Sigmoid colon (tissue), 6 donors: ENCODE measurements at regions not wholly inside any gene's neighbourhood (a gene's known extent, or its start where the extent isn't known, plus 50 kb on each side); places are given as distances from the start of the nearest gene placed in this dataset.
"Not testable (repeated sequence)": the region's sequence is repeated elsewhere in the genome, so short reads cannot be mapped to it uniquely, and the experiment has no call there.

Experiments
- DNase-seq: peaks from one replicate; pipeline ENCODE4 v3.0.0-alpha.2; 2019
- H3K27ac ChIP-seq, 4 donors: fragments of 200-600 bp; sonication (generic); one replicate each; pipeline ENCODE4 v1.5.1; 2016 to 2019; ENCODE audit warnings: mild to moderate bottlenecking in 1 of 4
- H3K27me3 ChIP-seq, 3 donors: fragments of 200-600 bp; sonication (generic); one replicate each; pipeline ENCODE4 v1.5.1; 2019; ENCODE audit warnings: mild to moderate bottlenecking in 1 of 3
- H3K36me3 ChIP-seq, 4 donors: fragments of 200-600 bp; sonication (generic); one replicate each; pipeline ENCODE4 v1.5.1; 2016 to 2019
- H3K4me1 ChIP-seq, 4 donors: fragments of 200-600 bp; sonication (generic); one replicate each; pipeline ENCODE4 v1.5.1; 2017 to 2019
- H3K4me3 ChIP-seq, 4 donors: fragments of 200-600 bp; sonication (generic); one replicate each; pipeline ENCODE4 v1.5.1; 2017 to 2019; ENCODE audit warnings: mild to moderate bottlenecking in 2 of 4, moderate library complexity in 1 of 4
- H3K9me3 ChIP-seq, 4 donors: fragments of 200-600 bp in 3 of 4; sonication (generic) in 3 of 4; one replicate each; pipeline versions ENCODE4 v1.5.1 to v1.6.1; 2013 to 2019
- CTCF ChIP-seq, 4 experiments: fragments of 450-650 bp in 3 of 4; fragments of 200-600 bp in 1 of 4; IDR thresholded peaks; one replicate each; pipeline ENCODE4 v1.5.1; 2016 to 2019; ENCODE audit warnings: antibody characterized with exemption in 4 of 4, mild to moderate bottlenecking in 3 of 4, moderate library complexity in 2 of 4
- EP300 ChIP-seq, 4 donors: sonication (generic); formaldehyde crosslinking; IDR thresholded peaks; one replicate each; pipeline ENCODE4 v1.6.1; 2017; ENCODE audit warnings: antibody characterized with exemption in 4 of 4
- POLR2A ChIP-seq, 2 donors: fragments of 450-650 bp; IDR thresholded peaks; one replicate each; pipeline ENCODE4 v1.6.1; 2016; ENCODE audit warnings: antibody characterized with exemption in 2 of 2, mild to moderate bottlenecking in 2 of 2, moderate library complexity in 2 of 2
- POLR2AphosphoS5 ChIP-seq, 4 donors: sonication (generic); formaldehyde crosslinking; IDR thresholded peaks; one replicate each; pipeline ENCODE4 v1.6.1; 2017; ENCODE audit warnings: antibody characterized with exemption in 4 of 4
- WGBS, 2 donors: extraction: QIAGEN DNeasy Blood & Tissue Kit; methylation state at CpG; one replicate each; pipeline ENCODE4 v1.1.7; 2013; 5-methylcytosine and 5-hydroxymethylcytosine counted together
- intact Hi-C: fragments of 100-400 bp; cut with DNase I; formaldehyde crosslinking; loops from one replicate; pipeline ENCODE4 v1.15.1; 2023
- donor health status: healthy with polysubstance abuse.
- donor health status: healthy.

- Histone ChIP-seq H3K4me1 (no peaks in the 10 kb centered on the region), H3K36me3 (no peaks in the 10 kb centered on the region), H3K4me3 (no peak overlapping the region), H3K27ac (no peak overlapping the region), H3K27me3 (no peaks in the 10 kb centered on the region), H3K9me3 (no peaks in the 10 kb centered on the region)
- TF ChIP-seq EP300 (IDR thresholded peaks at IDR 0.05) = no peak
- no peak for TF ChIP-seq CTCF (IDR thresholded peaks at IDR 0.05)
- no peak for TF ChIP-seq POLR2AphosphoS5 (IDR thresholded peaks at IDR 0.05)
- DNase-seq = no peak
- intact Hi-C loops = no loop called here
- 39 to 69% methylated on average over 5 of the region's 5 CpGs for WGBS, 2 donors
These were observed 384.7 kb upstream of the CXADR start for GRCh38 chr21:17128132-17128531.

GRCh38 chr21:17139159-17139558 is 373.7 kb upstream of the CXADR start:
- intact Hi-C loops = not testable (repeated sequence)

GRCh38 chr21:17139696-17140095 is 373.1 kb upstream of the CXADR start:
- TF ChIP-seq CTCF (IDR thresholded peaks at IDR 0.05) = no peak
- TF ChIP-seq POLR2A (IDR thresholded peaks at IDR 0.05) = no peak
- TF ChIP-seq POLR2AphosphoS5 (IDR thresholded peaks at IDR 0.05) = no peak
- no peak for TF ChIP-seq EP300 (IDR thresholded peaks at IDR 0.05)
- peak overlapping the region; percentile 22 to 44 (median 40) for H3K4me3 ChIP-seq
- H3K27ac ChIP-seq = peak overlapping the region in 2 of 4 donors; percentile 20 to 34
- H3K36me3 ChIP-seq = no peaks in the 10 kb centered on the region
- intact Hi-C loops = no loop called here
- no peaks in the 10 kb centered on the region for H3K9me3 ChIP-seq
- H3K27me3 ChIP-seq = no peaks in the 10 kb centered on the region
- WGBS, 2 donors = 26 to 64% methylated on average over 5 of the region's 5 CpGs
- no peak for DNase-seq
- no peaks in the 10 kb centered on the region for H3K4me1 ChIP-seq

More at GRCh38 chr21:17139159-17139558, 373.7 kb upstream of the CXADR start:
- H3K4me1 ChIP-seq, H3K27me3 ChIP-seq, DNase-seq, H3K36me3 ChIP-seq, H3K9me3 ChIP-seq: not testable (repeated sequence)
- 9 to 55% methylated on average over 3 of the region's 3 CpGs for WGBS, 2 donors
- Histone ChIP-seq H3K27ac (peak overlapping the region in 2 of 4 donors; percentile 20 to 34), H3K4me3 (peak overlapping the region; percentile 22 to 44 (median 40))

GRCh38 chr21:17146426-17146825 is 366.4 kb upstream of the CXADR start:
- Histone ChIP-seq H3K27ac (no peak overlapping the region), H3K4me3 (no peak overlapping the region), H3K9me3 (no peaks in the 10 kb centered on the region), H3K4me1 (no peaks in the 10 kb centered on the region), H3K27me3 (no peaks in the 10 kb centered on the region), H3K36me3 (no peaks in the 10 kb centered on the region)
- intact Hi-C loops = no loop called here
- no peak for DNase-seq
- 28 to 75% methylated on average over 5 of the region's 5 CpGs for WGBS, 2 donors
- TF ChIP-seq CTCF (IDR thresholded peaks at IDR 0.05) = peak in 1 of 4 experiments; percentile 9
- TF ChIP-seq POLR2A (IDR thresholded peaks at IDR 0.05) = no peak
- no peak for TF ChIP-seq POLR2AphosphoS5 (IDR thresholded peaks at IDR 0.05)

GRCh38 chr21:17159697-17160096 is 353.1 kb upstream of the CXADR start:
- Histone ChIP-seq H3K36me3 (no peaks in the 10 kb centered on the region), H3K27me3 (no peaks in the 10 kb centered on the region), H3K4me1 (no peaks in the 10 kb centered on the region), H3K27ac (no peak overlapping the region), H3K9me3 (no peaks in the 10 kb centered on the region), H3K4me3 (no peak overlapping the region)
- intact Hi-C loops = no loop called here
- WGBS, 2 donors = 46 to 75% methylated on average over 2 of the region's 2 CpGs
- TF ChIP-seq EP300 (IDR thresholded peaks at IDR 0.05) = no peak
- TF ChIP-seq POLR2A (IDR thresholded peaks at IDR 0.05) = no peak
- TF ChIP-seq CTCF (IDR thresholded peaks at IDR 0.05) = no peak
- no peak for DNase-seq
